ENCODE measurements at regions not wholly inside any gene's neighbourhood (a gene's known extent, or its start where the extent isn't known, plus 50 kb on each side); places are given as distances from the start of the nearest gene placed in this dataset.

GRCh38 chr12:58301730-58302122 is 360.4 kb downstream of the ATP23 start (continued):
- TF ChIP-seq POLR2AphosphoS5 (IDR thresholded peaks at IDR 0.05; ENCODE audit: low read depth, low read length): no peak
- no peak for TF ChIP-seq REST (IDR thresholded peaks at IDR 0.05; ENCODE audit: low read depth)
- no peak for TF ChIP-seq YY1 (IDR thresholded peaks at IDR 0.05; ENCODE audit: extremely low read depth, insufficient replicate concordance, low read depth, low read length)
- TF ChIP-seq EGR1 (IDR thresholded peaks at IDR 0.05; ENCODE audit: low read depth): no peak
- no peak for TF ChIP-seq SIN3A (IDR thresholded peaks at IDR 0.05; ENCODE audit: low read depth)
- TF ChIP-seq EZH2 (IDR thresholded peaks at IDR 0.05): no peak

GRCh38 chr12:58302487-58303011 is 361.2 kb downstream of the ATP23 start:
- H3K36me3 ChIP-seq (ENCODE audit: control insufficient read depth in 1 of 2, insufficient read depth in 2 of 2, low read length in 2 of 2): no peaks in the 10 kb centered on the region
- ChIA-PET POLR2A (no interaction called here), CTCF (no interaction called here), RAD21 (ENCODE audit: low non-redundant PET in 1 of 2, low total read pairs in 2 of 2, uncharacterized antibody in 2 of 2, unreplicated experiment in 2 of 2) (no interaction called here)
- H3K4me1 ChIP-seq (ENCODE audit: control insufficient read depth in 1 of 2, insufficient read depth in 2 of 2, low read length in 2 of 2): no peaks in the 10 kb centered on the region
- no peaks in the 10 kb centered on the region for H3K79me2 ChIP-seq (ENCODE audit: insufficient read depth, low read length)
- no peaks in the 10 kb centered on the region for H3K27me3 ChIP-seq (ENCODE audit: insufficient read depth, low read length)
- ATAC-seq: peak; percentile 30; the same call in 1 of the 2 replicates
- BruUV-seq (replicated peaks): no TSS peak
- no peaks in the 10 kb centered on the region for H3K9me3 ChIP-seq (ENCODE audit: control insufficient read depth in 1 of 2, insufficient read depth in 1 of 2, low read depth in 1 of 2, low read length in 2 of 2)
- no peak overlapping the region for H3K9ac ChIP-seq (ENCODE audit: low read length)
- no peak overlapping the region for H2AFZ ChIP-seq (ENCODE audit: low read depth, low read length, poor library complexity, severe bottlenecking)
- no peaks in the 10 kb centered on the region for H3K9me2 ChIP-seq (ENCODE audit: insufficient read depth)
- H3K27ac ChIP-seq (ENCODE audit: low read depth, low read length): no peak overlapping the region
- H3K4me3 ChIP-seq (replicated peaks in 1 of 2; ENCODE audit: low read depth in 1 of 2, low read length in 2 of 2): no peak overlapping the region
- H3K4me2 ChIP-seq (ENCODE audit: low read length): no peak overlapping the region
- no peaks in the 10 kb centered on the region for H4K20me1 ChIP-seq (ENCODE audit: insufficient read depth)
- intact Hi-C loops (cut with micrococcal nuclease): no loop called here
- TF ChIP-seq RAD21 (IDR thresholded peaks at IDR 0.05; ENCODE audit: low read depth): peak; percentile 52
- TF ChIP-seq CTCF (IDR thresholded peaks at IDR 0.05 in 2 of 3, conservative IDR thresholded peaks at IDR 0.05 in 1 of 3; ENCODE audit: borderline replicate concordance in 1 of 3, insufficient read depth in 1 of 3, low read depth in 2 of 3, low read length in 2 of 3): peak in 1 of 3 experiments; percentile 24; a peak in 1 of 6 replicates
- TF ChIP-seq ELF1 (IDR thresholded peaks at IDR 0.05; ENCODE audit: borderline replicate concordance, low read depth): peak; percentile 15; the same call in 1 of the 2 replicates
- TF ChIP-seq ZNF274 (IDR thresholded peaks at IDR 0.05; ENCODE audit: low read depth, low read length): no peak
- no peak for DNase-seq (ENCODE audit: low read depth, low spot score)
